Nephron (organoid): ENCODE measurements at regions not wholly inside any gene's neighbourhood (a gene's known extent, or its start where the extent isn't known, plus 50 kb on each side); places are given as distances from the start of the nearest gene placed in this dataset.
A peak's percentile ranks its signal among the peaks of the same experiment; 100 is the strongest.

Experiments used
- H3K27ac Mint-ChIP-seq, 3 experiments: 2 replicates each; pipeline ENCODE4 v1.8.0; 2020; ENCODE audit warnings: mixed read lengths in 3 of 3, mild to moderate bottlenecking in 2 of 3, moderate library complexity in 1 of 3
- H3K27me3 Mint-ChIP-seq: 2 replicates; pipeline ENCODE4 v1.8.0; 2021; ENCODE audit warnings: low read depth, mild to moderate bottlenecking, moderate library complexity, mixed read lengths
- H3K36me3 Mint-ChIP-seq: 2 replicates; pipeline ENCODE4 v1.8.0; 2020; ENCODE audit warnings: low read depth, mixed read lengths
- H3K4me1 Mint-ChIP-seq: 2 replicates; pipeline ENCODE4 v1.8.0; 2020; ENCODE audit warnings: mixed read lengths
- H3K4me3 Mint-ChIP-seq, 3 experiments: 2 replicates each; pipeline ENCODE4 v1.8.0; 2020; ENCODE audit warnings: mild to moderate bottlenecking in 3 of 3, mixed read lengths in 3 of 3, moderate library complexity in 2 of 3
- H3K9me3 Mint-ChIP-seq: 2 replicates; pipeline ENCODE4 v1.8.0; 2020; ENCODE audit warnings: mixed read lengths
- TF ChIP-seq, protein P1 (sequence below), 3 experiments: fragments of 200-600 bp; sonication (generic); IDR thresholded peaks; one replicate each; pipeline ENCODE4 v1.5.0; 2021; ENCODE audit warnings: antibody characterized with exemption in 3 of 3; ENCODE audit not compliant: unreplicated experiment in 3 of 3

DNA sequence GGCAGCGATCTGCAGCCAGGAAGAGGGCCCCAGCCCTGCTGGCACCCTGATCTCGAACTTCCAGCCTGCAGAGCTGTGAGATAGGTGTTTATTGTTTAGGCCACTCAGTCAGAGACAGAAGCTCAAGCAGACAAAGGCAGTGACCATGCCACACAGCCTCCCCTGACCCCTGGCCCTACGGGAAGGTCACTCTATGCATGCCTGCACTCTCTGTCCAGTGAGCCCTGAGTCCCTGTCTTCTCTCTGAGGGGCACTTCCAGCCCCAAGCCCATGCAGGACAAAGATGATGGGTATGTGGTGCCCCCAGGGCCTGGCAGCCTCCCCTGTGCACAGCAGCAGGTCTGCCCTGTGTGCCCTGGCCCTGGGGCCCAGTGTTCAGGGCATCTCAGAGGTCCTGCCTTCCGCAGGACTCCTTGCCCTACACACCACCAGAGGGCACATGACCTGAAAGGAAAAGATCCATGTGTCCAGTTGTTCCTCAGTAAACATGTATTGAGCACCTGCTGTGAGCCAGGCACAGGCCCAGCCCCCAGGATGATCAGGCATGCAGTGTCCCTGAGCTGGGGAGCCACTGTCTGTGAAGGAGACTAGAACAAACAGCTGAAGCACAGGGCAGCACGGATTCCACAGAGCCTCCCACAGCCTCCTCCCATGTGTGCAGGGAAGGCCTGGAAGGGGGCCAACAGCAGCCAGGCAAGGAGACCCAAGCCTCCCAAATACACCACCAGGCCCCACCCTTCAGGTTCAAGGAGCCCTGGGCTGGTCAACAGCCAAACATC, 109.3 kb downstream of the ATPSCKMT start:
- Mint-ChIP-seq H3K4me1 (peaks cover 12% of the 10 kb centered on the region), H3K36me3 (no peaks in the 10 kb centered on the region), H3K4me3 (no peak overlapping the region), H3K27ac (peak overlapping the region in 1 of 3 experiments; percentile 57), H3K27me3 (no peaks in the 10 kb centered on the region), H3K9me3 (no peaks in the 10 kb centered on the region)
- TF ChIP-seq, protein P1, sequence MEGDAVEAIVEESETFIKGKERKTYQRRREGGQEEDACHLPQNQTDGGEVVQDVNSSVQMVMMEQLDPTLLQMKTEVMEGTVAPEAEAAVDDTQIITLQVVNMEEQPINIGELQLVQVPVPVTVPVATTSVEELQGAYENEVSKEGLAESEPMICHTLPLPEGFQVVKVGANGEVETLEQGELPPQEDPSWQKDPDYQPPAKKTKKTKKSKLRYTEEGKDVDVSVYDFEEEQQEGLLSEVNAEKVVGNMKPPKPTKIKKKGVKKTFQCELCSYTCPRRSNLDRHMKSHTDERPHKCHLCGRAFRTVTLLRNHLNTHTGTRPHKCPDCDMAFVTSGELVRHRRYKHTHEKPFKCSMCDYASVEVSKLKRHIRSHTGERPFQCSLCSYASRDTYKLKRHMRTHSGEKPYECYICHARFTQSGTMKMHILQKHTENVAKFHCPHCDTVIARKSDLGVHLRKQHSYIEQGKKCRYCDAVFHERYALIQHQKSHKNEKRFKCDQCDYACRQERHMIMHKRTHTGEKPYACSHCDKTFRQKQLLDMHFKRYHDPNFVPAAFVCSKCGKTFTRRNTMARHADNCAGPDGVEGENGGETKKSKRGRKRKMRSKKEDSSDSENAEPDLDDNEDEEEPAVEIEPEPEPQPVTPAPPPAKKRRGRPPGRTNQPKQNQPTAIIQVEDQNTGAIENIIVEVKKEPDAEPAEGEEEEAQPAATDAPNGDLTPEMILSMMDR (IDR thresholded peaks at IDR 0.05; ENCODE audit: unreplicated experiment in 3 of 3): no peak

DNA sequence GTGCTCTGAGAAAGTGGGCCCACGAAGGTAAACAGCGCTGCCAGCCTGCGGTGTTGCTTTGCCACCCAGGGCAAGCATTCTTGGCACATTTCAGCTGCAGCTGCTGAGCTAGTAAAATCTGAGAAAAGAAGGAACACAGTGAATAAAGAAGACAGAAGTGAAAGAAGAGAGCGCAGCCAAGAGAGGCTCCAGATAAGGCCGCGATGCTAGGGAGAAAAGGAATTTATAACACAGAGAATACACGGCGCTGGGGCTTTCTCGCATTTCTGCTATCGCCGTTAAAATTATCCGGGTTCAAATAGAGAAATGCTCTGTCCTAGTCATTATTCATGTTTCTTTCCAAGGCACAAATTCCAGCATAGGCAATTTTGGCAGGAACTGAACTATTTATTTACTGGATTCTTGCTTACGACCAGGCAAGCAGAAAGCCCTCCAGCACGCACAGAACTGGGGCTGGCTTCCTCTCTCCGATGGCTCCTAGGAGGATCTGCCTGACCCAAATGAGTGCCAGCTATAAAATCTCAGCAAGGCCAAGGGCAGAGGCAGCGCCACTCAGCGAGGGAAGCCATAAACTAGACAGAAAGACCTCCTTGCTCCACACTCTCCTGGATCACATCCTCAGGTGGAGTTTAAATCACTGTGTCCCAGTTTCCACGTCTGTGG, 111.2 kb downstream of the ATPSCKMT start:
- no peaks in the 10 kb centered on the region for H3K36me3 Mint-ChIP-seq
- no peaks in the 10 kb centered on the region for H3K27me3 Mint-ChIP-seq
- no peak overlapping the region for H3K4me3 Mint-ChIP-seq
- peak overlapping the region in 2 of 3 experiments; percentile 57 to 60 for H3K27ac Mint-ChIP-seq
- TF ChIP-seq, protein P1 (IDR thresholded peaks at IDR 0.05; ENCODE audit: unreplicated experiment in 3 of 3): no peak
- peaks cover 12% of the 10 kb centered on the region for H3K4me1 Mint-ChIP-seq
- no peaks in the 10 kb centered on the region for H3K9me3 Mint-ChIP-seq

DNA sequence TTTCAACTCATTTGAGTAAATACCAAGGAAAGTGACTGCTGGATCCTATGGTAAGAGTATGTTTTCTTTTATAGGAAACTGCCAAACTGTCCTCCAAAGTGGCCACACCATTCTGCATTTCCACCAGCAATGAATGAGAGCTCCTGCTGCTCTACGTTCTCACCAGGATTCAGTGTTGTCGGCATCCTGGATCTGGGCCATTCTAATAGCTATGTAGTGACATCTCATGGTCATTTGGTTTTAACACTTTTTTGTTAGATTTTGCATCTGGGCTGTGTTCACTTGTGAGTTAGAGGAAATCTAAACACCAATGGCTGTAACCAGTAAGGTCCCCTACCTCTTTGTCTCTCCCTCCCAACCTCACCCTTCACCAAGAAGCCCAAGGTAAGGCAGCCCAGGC, 115.9 kb downstream of the ATPSCKMT start:
- Mint-ChIP-seq H3K9me3 (no peaks in the 10 kb centered on the region), H3K36me3 (no peaks in the 10 kb centered on the region), H3K27me3 (no peaks in the 10 kb centered on the region), H3K4me1 (peaks cover 5% of the 10 kb centered on the region), H3K4me3 (no peak overlapping the region), H3K27ac (no peak overlapping the region)
- TF ChIP-seq, protein P1 (IDR thresholded peaks at IDR 0.05; ENCODE audit: unreplicated experiment in 3 of 3): no peak

DNA sequence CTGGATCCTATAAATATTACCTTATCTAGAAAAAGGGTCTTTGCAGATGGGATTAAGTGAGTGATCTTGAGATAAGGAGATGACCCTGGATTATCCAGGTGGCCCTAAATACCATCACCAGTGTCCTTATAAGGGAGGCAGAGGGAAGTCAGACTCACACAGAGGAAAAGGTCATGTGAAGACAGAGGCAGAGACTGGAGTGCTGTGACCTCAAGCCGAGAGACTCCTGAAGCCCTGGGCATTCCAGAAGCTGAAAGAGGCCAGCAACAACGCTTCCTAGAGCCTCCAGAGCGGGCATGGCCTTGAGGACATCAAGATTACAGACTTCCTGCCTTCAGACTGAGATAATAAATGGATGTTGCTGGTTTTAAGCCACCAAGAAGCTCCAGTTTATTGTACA, 118.8 kb downstream of the ATPSCKMT start:
- no peaks in the 10 kb centered on the region for H3K36me3 Mint-ChIP-seq
- TF ChIP-seq, protein P1 (IDR thresholded peaks at IDR 0.05; ENCODE audit: unreplicated experiment in 3 of 3): no peak
- H3K27me3 Mint-ChIP-seq: no peaks in the 10 kb centered on the region
- no peak overlapping the region for H3K27ac Mint-ChIP-seq
- H3K9me3 Mint-ChIP-seq: no peaks in the 10 kb centered on the region
- H3K4me3 Mint-ChIP-seq: no peak overlapping the region
- H3K4me1 Mint-ChIP-seq: no peaks in the 10 kb centered on the region

DNA sequence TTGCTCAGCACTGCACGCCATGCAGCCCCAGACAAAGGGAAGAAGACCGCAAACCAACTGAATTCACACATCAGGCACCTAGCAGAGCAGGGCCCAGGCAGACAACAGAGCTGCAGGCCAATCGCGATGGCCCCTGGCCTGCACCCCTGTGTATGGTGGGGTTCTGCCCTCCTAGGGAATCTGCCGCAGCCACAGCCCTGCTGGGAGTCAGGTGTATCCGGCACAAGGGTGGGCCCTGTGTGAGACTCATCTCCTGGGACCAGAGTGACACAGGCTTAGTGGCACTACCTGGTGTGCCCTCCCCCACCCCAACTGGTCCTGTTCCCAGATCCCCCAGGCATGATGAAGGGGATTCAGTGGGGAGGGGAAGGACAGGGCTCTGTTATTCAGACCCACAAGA, 122.8 kb downstream of the ATPSCKMT start:
- Mint-ChIP-seq H3K36me3 (no peaks in the 10 kb centered on the region), H3K27me3 (no peaks in the 10 kb centered on the region), H3K4me3 (no peak overlapping the region), H3K27ac (no peak overlapping the region), H3K9me3 (no peaks in the 10 kb centered on the region), H3K4me1 (peaks cover 9% of the 10 kb centered on the region)
- TF ChIP-seq, protein P1 (IDR thresholded peaks at IDR 0.05; ENCODE audit: unreplicated experiment in 3 of 3): no peak
